GM19467 (cell line): ENCODE measurements at regions not wholly inside any gene's neighbourhood (a gene's known extent, or its start where the extent isn't known, plus 50 kb on each side); places are given as distances from the start of the nearest gene placed in this dataset.

Experiments used
- ATAC-seq: cut with Tn5 transposase; IDR thresholded peaks from one replicate; pipeline ENCODE4 v1.9.1; 2021; ENCODE audit warnings: mild to moderate bottlenecking, moderate library complexity; ENCODE audit not compliant: unreplicated experiment

DNA sequence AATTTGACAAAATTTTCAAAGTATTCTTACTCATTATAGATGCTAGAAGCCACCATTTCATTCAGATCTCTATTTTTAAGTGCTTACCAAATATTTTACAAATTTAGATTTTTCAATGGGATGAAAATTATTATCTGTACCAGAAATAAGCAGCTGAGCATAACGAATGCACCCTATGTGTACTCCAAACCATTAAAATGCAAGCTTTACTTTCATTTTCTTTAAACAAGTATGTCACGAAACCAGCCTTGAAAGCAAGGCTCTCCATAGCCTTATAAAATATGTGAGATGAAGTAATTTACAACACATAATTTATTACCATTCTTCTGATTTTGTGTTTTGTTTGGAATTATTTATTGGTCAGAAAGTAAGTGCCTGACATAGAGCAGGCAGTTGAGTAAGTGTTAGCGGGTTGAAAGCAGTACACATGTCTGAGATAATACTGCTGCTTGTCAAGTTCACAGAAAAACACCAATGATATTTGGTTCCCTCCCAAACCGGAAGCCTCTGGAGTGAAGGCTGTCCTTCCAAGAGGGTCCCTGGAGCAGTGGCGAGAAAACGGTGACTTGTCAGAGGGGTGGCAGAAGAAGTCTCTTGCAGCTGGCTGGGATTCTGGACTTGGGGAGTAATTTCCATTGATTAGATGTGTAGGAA lies 322.7 kb upstream of the PFKP start:
- ATAC-seq, result no peak

- ATAC-seq, result no peak
Measured at GRCh38 chr10:2734603-2735002, 332.7 kb upstream of the PFKP start.

GRCh38 chr10:2733278-2733963 lies 333.9 kb upstream of the PFKP start:
- ATAC-seq, result no peak

DNA sequence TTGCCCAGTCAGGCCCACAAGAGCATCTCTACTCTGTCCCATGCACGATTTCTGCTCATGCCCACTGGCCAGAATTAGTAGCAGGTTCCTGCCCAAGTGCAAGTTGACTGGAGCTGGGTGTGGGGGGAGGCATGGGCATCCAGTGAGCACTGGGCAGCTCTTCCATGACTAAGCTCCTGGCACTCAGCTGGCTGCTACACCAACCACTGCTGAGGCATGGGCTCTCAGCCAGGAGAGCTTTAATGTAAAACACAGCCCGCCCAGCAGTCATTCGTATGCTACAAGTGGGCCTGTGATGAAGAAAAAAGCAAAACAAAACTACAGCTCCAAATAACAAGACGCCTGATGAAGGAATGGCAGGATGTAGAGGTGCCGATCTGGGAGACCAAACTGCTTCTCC lies 335.4 kb upstream of the PFKP start:
- no peak for ATAC-seq

- no peak for ATAC-seq
Measured at GRCh38 chr10:2729197-2729596, 338.2 kb upstream of the PFKP start.

GRCh38 chr10:2728087-2728486 lies 339.3 kb upstream of the PFKP start:
- no peak for ATAC-seq

GRCh38 chr10:2716596-2716995 lies 350.8 kb upstream of the PFKP start:
- ATAC-seq, result no peak

- ATAC-seq, result no peak
Measured at GRCh38 chr10:2714597-2714996, 352.8 kb upstream of the PFKP start.

GRCh38 chr10:2703953-2704352 lies 363.4 kb upstream of the PFKP start:
- no peak for ATAC-seq

DNA sequence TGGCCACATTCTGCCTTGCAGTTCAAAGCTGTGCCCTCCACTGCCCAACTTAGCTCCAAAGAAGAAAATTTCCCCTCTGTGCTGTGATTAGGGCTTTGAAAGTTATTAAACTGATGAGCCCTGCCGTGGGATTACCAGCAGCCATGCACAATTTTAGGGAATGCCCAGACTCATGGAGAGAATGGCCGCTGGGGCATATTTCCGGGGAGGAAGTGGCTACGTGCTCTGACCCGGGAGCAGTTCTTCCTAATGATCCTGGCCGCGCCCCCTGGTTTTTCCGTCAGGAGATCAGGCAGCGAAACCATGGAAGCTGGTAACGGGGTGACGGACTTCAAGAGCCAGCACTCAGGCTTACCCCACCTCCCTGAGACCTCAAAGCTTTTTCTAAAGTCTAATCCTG lies 365.5 kb upstream of the PFKP start:
- no peak for ATAC-seq

GRCh38 chr10:2700626-2701305 lies 366.6 kb upstream of the PFKP start:
- peak; percentile 76 for ATAC-seq

DNA sequence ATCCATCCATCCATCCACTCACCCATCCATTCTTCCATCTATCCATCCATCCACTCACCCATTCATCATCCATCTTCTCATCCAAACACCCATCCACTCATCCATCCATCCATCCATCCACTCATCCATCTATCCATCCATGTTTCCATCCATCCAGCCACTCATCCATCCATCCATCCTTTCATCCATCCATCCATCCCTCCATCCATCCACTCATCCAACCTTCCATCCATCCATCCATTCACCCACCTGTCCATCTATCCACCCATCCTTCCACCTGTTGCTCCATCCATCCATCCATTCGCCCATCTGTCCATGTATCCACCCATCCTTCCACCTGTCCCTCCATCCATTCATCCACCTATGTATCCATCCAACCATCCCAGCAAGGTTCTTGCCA lies 378.4 kb upstream of the PFKP start:
- no peak for ATAC-seq

DNA sequence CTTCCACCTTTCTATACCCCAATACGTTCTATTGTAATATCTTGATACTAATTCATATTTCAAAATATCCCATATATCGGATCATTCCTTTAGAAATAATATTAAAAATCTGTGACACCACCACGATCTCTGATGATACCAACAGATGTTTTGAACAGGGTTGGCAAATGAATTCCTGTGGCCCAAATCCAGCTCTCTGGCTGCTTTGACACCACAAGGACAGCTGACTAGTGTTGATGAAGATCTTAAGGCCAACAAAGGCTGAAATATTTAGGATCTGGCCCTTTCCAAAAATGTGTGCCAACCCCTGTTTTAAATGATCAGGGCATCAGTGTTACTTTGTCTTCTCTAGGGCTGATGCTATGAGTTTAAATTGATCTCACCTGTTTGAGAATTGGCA lies 380.7 kb upstream of the PFKP start:
- no peak for ATAC-seq

- no peak for ATAC-seq
Measured at GRCh38 chr10:2682491-2682890, 384.9 kb upstream of the PFKP start.

DNA sequence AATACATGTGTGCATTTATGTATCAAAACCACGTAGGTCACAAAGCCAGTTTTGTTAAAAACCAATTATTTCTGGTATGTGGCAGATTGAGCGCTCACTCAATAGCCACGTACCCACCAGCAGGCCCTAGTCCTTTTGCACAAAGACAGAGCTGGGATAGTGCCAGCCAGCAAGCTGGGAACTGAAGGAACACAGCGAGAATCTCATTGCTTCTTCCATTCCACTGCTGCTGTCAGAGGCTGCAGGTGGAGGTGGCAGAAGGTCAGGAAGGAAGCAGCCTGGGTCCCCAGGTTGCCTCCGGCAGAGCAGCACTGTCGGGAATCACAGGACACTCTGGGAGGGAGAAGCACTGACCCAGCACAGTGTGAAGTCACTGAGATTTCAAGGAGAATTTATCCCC lies 385.5 kb upstream of the PFKP start:
- ATAC-seq, result no peak

GRCh38 chr10:2680821-2681220 lies 386.5 kb upstream of the PFKP start:
- ATAC-seq, result no peak

- ATAC-seq, result no peak
Measured at GRCh38 chr10:2679646-2680045, 387.7 kb upstream of the PFKP start.

- no peak for ATAC-seq
Measured at GRCh38 chr10:2676455-2676854, 390.9 kb upstream of the PFKP start.

DNA sequence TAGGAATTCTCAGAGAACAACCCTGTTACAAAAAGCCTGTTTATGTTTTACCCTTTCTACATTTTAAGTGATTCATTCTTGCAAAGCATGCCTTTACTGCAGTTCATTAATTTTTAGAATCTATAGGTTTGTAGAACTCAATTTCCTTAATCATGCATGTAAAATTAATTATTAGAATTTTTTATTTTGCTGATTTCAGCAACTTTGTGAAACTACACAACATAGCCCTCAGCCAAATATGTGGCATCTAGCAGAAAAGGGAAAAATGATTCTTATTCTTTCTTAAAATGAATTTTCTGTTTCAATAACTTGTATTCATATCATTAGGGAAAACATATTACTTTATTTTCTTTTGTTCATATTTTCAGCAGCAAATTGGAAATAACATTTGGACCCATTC lies 392.9 kb upstream of the PFKP start:
- no peak for ATAC-seq

GRCh38 chr10:2670864-2671263 lies 396.5 kb upstream of the PFKP start:
- ATAC-seq, result no peak

DNA sequence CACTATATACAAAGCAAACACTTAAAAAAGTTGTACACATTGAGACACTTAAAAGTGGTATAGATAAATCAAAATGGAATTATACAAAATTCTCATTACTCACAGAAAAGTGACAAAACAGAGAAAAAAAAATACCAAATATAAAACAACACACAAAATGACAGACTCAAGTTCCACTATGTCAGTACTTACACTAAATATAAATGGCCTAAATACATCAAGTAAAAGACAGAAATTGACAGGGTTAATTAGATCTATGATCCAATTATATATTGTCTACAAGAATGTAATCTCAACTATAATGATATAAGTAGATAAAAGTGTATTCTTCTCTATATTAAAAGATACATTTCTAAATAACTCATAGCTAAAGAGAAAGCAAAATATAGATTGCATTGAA lies 401.6 kb upstream of the PFKP start:
- no peak for ATAC-seq

GRCh38 chr10:2660276-2660675 lies 407.1 kb upstream of the PFKP start:
- no peak for ATAC-seq
